IMR-90 (cell line): ENCODE measurements at regions not wholly inside any gene's neighbourhood (a gene's known extent, or its start where the extent isn't known, plus 50 kb on each side); places are given as distances from the start of the nearest gene placed in this dataset.

Experiments used
- ATAC-seq: fragments of 200-7000 bp; cut with Tn5 transposase; 2 replicates; pipeline ENCODE4 v1.9.1; 2020; ENCODE audit warnings: low read depth, mild to moderate bottlenecking, moderate library complexity
- BruUV-seq: library from RNA; stranded (reverse); fragments of 400-500 nt; replicated peaks from 2 replicates; lab custom pipeline; 2021; lab: Mats Ljungman, UMichigan
- CTCF ChIA-PET: fragments of 300-600 bp; formaldehyde crosslinking; extraction: SDS; loops from one replicate; lab custom pipeline; 2021; ENCODE audit warnings: antibody characterized with exemption; lab: Yijun Ruan, JAX
- POLR2A ChIA-PET: fragments of 300-600 bp; sonication (Branson Sonifier 250); formaldehyde crosslinking; loops from one replicate; lab custom pipeline; 2022; ENCODE audit warnings: antibody characterized with exemption; ENCODE audit not compliant: unreplicated experiment; lab: Charles Lee
- DNase-seq: peaks from one replicate; pipeline ENCODE4 v3.0.0; 2013
- H2AFZ ChIP-seq: replicated peaks from 2 replicates; pipeline ENCODE3; 2013; ENCODE audit warnings: low read length, mild to moderate bottlenecking; ENCODE audit not compliant: poor library complexity
- H2AK5ac ChIP-seq: 2 replicates; pipeline ENCODE4 v1.6.1; 2013; ENCODE audit warnings: low read depth, low read length, inconsistent platforms
- H2AK9ac ChIP-seq: replicated peaks from 2 replicates; pipeline ENCODE3; 2013; ENCODE audit warnings: mild to moderate bottlenecking, low read depth, low read length, moderate library complexity; ENCODE audit not compliant: poor library complexity
- H2BK120ac ChIP-seq: 2 replicates; pipeline ENCODE4 v1.6.1; 2013; ENCODE audit warnings: low read depth, low read length, inconsistent platforms
- H2BK15ac ChIP-seq: 3 replicates; pipeline ENCODE4 v1.6.1; 2013; ENCODE audit warnings: low read depth, low read length, inconsistent platforms
- H2BK20ac ChIP-seq: 2 replicates; pipeline ENCODE4 v1.6.1; 2013; ENCODE audit warnings: low read depth, mild to moderate bottlenecking, inconsistent platforms, low read length, moderate library complexity
- H2BK5ac ChIP-seq: 2 replicates; pipeline ENCODE4 v1.6.1; 2013; ENCODE audit warnings: mild to moderate bottlenecking, low read depth, low read length, inconsistent platforms; ENCODE audit not compliant: poor library complexity, severe bottlenecking
- H3K14ac ChIP-seq: replicated peaks from 2 replicates; pipeline ENCODE4 v1.6.1; 2013; ENCODE audit warnings: low read depth, low read length, inconsistent platforms
- H3K18ac ChIP-seq: 2 replicates; pipeline ENCODE4 v1.6.1; 2013; ENCODE audit warnings: low read depth, low read length, control low read depth
- H3K23ac ChIP-seq: 2 replicates; pipeline ENCODE4 v1.6.1; 2013; ENCODE audit warnings: low read depth, low read length, inconsistent platforms
- H3K27ac ChIP-seq: 2 replicates; pipeline ENCODE4 v1.5.1; 2013; ENCODE audit warnings: mild to moderate bottlenecking, control low read depth, low read length; ENCODE audit not compliant: insufficient read depth
- H3K27me3 ChIP-seq: 2 replicates; pipeline ENCODE4 v1.6.1; 2013; ENCODE audit warnings: low read length; ENCODE audit not compliant: control insufficient read depth, insufficient read depth
- H3K36me3 ChIP-seq: 2 replicates; pipeline ENCODE4 v1.6.1; 2013; ENCODE audit warnings: low read length, mixed read lengths; ENCODE audit not compliant: control insufficient read depth, insufficient read depth
- H3K4ac ChIP-seq: 2 replicates; pipeline ENCODE4 v1.6.1; 2013; ENCODE audit warnings: low read depth, low read length, inconsistent platforms
- H3K4me1 ChIP-seq: 2 replicates; pipeline ENCODE4 v1.6.1; 2013; ENCODE audit warnings: low read length, mixed read lengths; ENCODE audit not compliant: control insufficient read depth, insufficient read depth
- H3K4me2 ChIP-seq: 2 replicates; pipeline ENCODE4 v1.6.1; 2013; ENCODE audit warnings: low read depth, mild to moderate bottlenecking, control low read depth, low read length, moderate library complexity
- H3K4me3 ChIP-seq: 2 replicates; pipeline ENCODE4 v1.5.1; 2013; ENCODE audit warnings: low read depth, mild to moderate bottlenecking, control low read depth, low read length, moderate library complexity; ENCODE audit not compliant: insufficient read depth
- H3K56ac ChIP-seq: 2 replicates; pipeline ENCODE4 v1.6.1; 2013; ENCODE audit warnings: low read length, inconsistent platforms; ENCODE audit not compliant: insufficient read depth; ENCODE audit errors: extremely low read depth
- H3K79me1 ChIP-seq, 2 experiments: 2 replicates each; pipeline ENCODE4 v1.6.1; 2013; ENCODE audit warnings: low read length in 2 of 2, inconsistent platforms in 1 of 2, low read depth in 1 of 2
- H3K9ac ChIP-seq: 2 replicates; pipeline ENCODE4 v1.6.1; 2013; ENCODE audit warnings: low read depth, low read length, control low read depth
- H3K9me1 ChIP-seq: 2 replicates; pipeline ENCODE4 v1.6.1; 2013; ENCODE audit warnings: low read length, inconsistent platforms; ENCODE audit not compliant: insufficient read depth
- H3K9me3 ChIP-seq: 2 replicates; pipeline ENCODE4 v1.6.1; 2013; ENCODE audit warnings: low read length; ENCODE audit not compliant: control insufficient read depth, insufficient read depth
- H4K20me1 ChIP-seq: 2 replicates; pipeline ENCODE4 v1.6.1; 2013; ENCODE audit warnings: low read length, inconsistent platforms; ENCODE audit not compliant: insufficient read depth
- H4K5ac ChIP-seq: 2 replicates; pipeline ENCODE4 v1.6.1; 2013; ENCODE audit warnings: mild to moderate bottlenecking, low read depth, low read length, control low read depth
- H4K8ac ChIP-seq, 2 experiments: 2 replicates each; pipeline ENCODE4 v1.6.1; 2013; ENCODE audit warnings: low read depth in 2 of 2, low read length in 2 of 2, control low read depth in 1 of 2, inconsistent platforms in 1 of 2
- H4K91ac ChIP-seq: 2 replicates; pipeline ENCODE4 v1.6.1; 2013; ENCODE audit warnings: low read depth, low read length, inconsistent platforms; ENCODE audit not compliant: insufficient read depth
- BHLHE40 ChIP-seq: fragments of 150-350 bp; IDR thresholded peaks from 2 replicates; pipeline ENCODE4 v1.6.1; 2016; ENCODE audit warnings: mild to moderate bottlenecking, low read depth, low read length
- CEBPB ChIP-seq: IDR thresholded peaks from 2 replicates; pipeline ENCODE4 v1.6.1; 2012; ENCODE audit warnings: low read depth, low read length, improper control_type of control experiment
- ELK1 ChIP-seq: fragments of 150-350 bp; IDR thresholded peaks from 2 replicates; pipeline ENCODE4 v1.6.1; 2016; ENCODE audit warnings: low read depth, mild to moderate bottlenecking, low read length, moderate library complexity, borderline replicate concordance
- FOS ChIP-seq: fragments of 150-350 bp; IDR thresholded peaks from 2 replicates; pipeline ENCODE4 v1.6.1; 2016; ENCODE audit warnings: low read depth, low read length
- MXI1 ChIP-seq: IDR thresholded peaks from 2 replicates; pipeline ENCODE4 v1.6.1; 2012; ENCODE audit warnings: low read depth, mild to moderate bottlenecking, low read length, moderate library complexity, borderline replicate concordance
- NFE2L2 ChIP-seq: fragments of 150-350 bp; IDR thresholded peaks from 2 replicates; pipeline ENCODE4 v1.6.1; 2016; ENCODE audit warnings: low read depth, mild to moderate bottlenecking, low read length
- POLR2A ChIP-seq: IDR thresholded peaks from 2 replicates; pipeline ENCODE4 v1.6.1; 2012; ENCODE audit warnings: mild to moderate bottlenecking, low read depth, low read length
- dilution Hi-C: fragments of 300-500 bp; cut with HindIII; formaldehyde crosslinking; loops from one replicate; pipeline ENCODE4 v1.14.3; 2018; ENCODE audit warnings: low sequenced_read_pairs; ENCODE audit not compliant: unreplicated experiment
- in situ Hi-C: fragments of 300-500 bp; cut with MboI; formaldehyde crosslinking; loops from 3 replicates; pipeline ENCODE4 v1.14.3; 2019; ENCODE audit warnings: low sequenced_read_pairs, inconsistent platforms, mixed read lengths
- intact Hi-C: fragments of 100-400 bp; cut with micrococcal nuclease; formaldehyde crosslinking; loops from 2 replicates; pipeline ENCODE4 v1.10.0; 2022
- TF ChIP-seq, protein P1 (sequence below): conservative IDR thresholded peaks from 2 replicates; pipeline ENCODE4 v1.5.1; 2012; ENCODE audit warnings: mild to moderate bottlenecking, low read depth, low read length, improper control_type of control experiment

DNA sequence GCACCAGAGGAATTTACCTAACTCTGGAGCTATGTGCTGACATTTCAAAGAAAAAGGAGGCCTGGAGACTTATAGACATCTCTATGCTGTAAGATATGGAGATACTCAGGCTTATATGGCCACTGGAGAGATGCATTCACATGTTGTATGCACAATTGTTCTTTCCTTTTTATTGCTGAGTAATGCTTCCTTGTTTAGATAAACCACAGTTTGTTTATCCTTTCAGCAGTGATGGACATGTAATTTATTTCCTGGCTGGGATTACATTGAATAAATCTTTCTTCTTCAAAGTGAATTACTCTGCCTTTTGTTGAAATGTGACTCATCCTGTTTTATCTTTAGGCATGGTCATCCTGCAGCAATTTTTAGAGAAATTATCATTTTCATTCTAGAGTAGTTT, 716.7 kb upstream of the GCFC2 start:
- Histone ChIP-seq H3K14ac (no peak overlapping the region), H3K36me3 (no peaks in the 10 kb centered on the region), H2BK120ac (no peak overlapping the region), H2AK5ac (no peak overlapping the region), H3K4me3 (no peak overlapping the region), H3K79me1 (no peaks in the 10 kb centered on the region), H3K9ac (no peak overlapping the region), H3K9me1 (no peaks in the 10 kb centered on the region), H2BK20ac (no peak overlapping the region), H3K9me3 (no peaks in the 10 kb centered on the region; the same call in 1 of the 2 replicates), H3K4me1 (no peaks in the 10 kb centered on the region), H3K18ac (no peak overlapping the region), H2AK9ac (no peak overlapping the region), H3K27ac (no peak overlapping the region), H4K5ac (no peak overlapping the region), H3K56ac (no peak overlapping the region), H3K4me2 (no peak overlapping the region), H2AFZ (no peak overlapping the region), H3K23ac (no peak overlapping the region), H2BK5ac (no peak overlapping the region), H4K20me1 (no peaks in the 10 kb centered on the region), H2BK15ac (no peak overlapping the region), H4K8ac (no peak overlapping the region), H4K91ac (no peak overlapping the region), H3K4ac (no peak overlapping the region), H3K27me3 (no peaks in the 10 kb centered on the region)
- TF ChIP-seq MXI1 (no peak), NFE2L2 (no peak), POLR2A (no peak), FOS (no peak), BHLHE40 (no peak), CEBPB (no peak), ELK1 (no peak)
- TF ChIP-seq, protein P1, sequence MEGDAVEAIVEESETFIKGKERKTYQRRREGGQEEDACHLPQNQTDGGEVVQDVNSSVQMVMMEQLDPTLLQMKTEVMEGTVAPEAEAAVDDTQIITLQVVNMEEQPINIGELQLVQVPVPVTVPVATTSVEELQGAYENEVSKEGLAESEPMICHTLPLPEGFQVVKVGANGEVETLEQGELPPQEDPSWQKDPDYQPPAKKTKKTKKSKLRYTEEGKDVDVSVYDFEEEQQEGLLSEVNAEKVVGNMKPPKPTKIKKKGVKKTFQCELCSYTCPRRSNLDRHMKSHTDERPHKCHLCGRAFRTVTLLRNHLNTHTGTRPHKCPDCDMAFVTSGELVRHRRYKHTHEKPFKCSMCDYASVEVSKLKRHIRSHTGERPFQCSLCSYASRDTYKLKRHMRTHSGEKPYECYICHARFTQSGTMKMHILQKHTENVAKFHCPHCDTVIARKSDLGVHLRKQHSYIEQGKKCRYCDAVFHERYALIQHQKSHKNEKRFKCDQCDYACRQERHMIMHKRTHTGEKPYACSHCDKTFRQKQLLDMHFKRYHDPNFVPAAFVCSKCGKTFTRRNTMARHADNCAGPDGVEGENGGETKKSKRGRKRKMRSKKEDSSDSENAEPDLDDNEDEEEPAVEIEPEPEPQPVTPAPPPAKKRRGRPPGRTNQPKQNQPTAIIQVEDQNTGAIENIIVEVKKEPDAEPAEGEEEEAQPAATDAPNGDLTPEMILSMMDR: no peak
- intact Hi-C loops (no loop called here), in situ Hi-C loops (no loop called here), dilution Hi-C loops (no loop called here)
- no peak for ATAC-seq
- ChIA-PET CTCF (no interaction called here), POLR2A (no interaction called here)
- no peak for DNase-seq
- no TSS peak for BruUV-seq
